ENCODE measurements at regions not wholly inside any gene's neighbourhood (a gene's known extent, or its start where the extent isn't known, plus 50 kb on each side); places are given as distances from the start of the nearest gene placed in this dataset.

- DNase-seq (ENCODE audit: low read depth): peak; percentile 60
Measured at GRCh38 chr3:30553641-30554316, 52.6 kb upstream of the TGFBR2 start.

- no peak for DNase-seq (ENCODE audit: low read depth)
Measured at GRCh38 chr3:30554317-30554690, 52.1 kb upstream of the TGFBR2 start.

GRCh38 chr3:30555968-30556367 lies 50.4 kb upstream of the TGFBR2 start:
- no peak for DNase-seq (ENCODE audit: low read depth)
